HG03558 (cell line): ENCODE measurements at regions not wholly inside any gene's neighbourhood (a gene's known extent, or its start where the extent isn't known, plus 50 kb on each side); places are given as distances from the start of the nearest gene placed in this dataset.

Experiments used
- ATAC-seq: cut with Tn5 transposase; IDR thresholded peaks from one replicate; pipeline ENCODE4 v1.9.1; 2021; ENCODE audit warnings: moderate number of reproducible peaks; ENCODE audit not compliant: unreplicated experiment; ENCODE audit errors: extremely low read depth

GRCh38 chr7:45971661-45972175, 50.6 kb upstream of the IGFBP3 start:
- ATAC-seq = no peak

- ATAC-seq = no peak
These were observed 50.1 kb upstream of the IGFBP3 start for GRCh38 chr7:45971171-45971570.
